ENCODE measurements at regions not wholly inside any gene's neighbourhood (a gene's known extent, or its start where the extent isn't known, plus 50 kb on each side); places are given as distances from the start of the nearest gene placed in this dataset.

DNA sequence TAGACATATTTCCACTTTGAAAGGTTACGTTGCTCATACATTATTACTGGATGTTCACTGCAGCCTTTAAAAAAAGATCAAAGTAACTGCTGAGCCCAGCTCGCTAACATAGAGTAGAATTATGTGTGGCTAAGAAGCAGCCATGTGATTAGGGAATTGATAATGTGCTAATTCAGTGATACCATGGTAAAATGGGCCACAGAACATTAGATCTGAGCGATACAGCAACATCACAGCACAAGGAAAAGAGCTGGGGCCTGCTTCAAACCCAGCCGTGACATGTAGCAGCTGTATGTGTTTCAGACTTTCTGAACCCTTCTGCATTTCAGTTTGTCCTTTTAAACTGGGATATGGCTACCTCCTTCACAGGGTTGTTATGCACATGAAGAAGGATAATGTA, 92.3 kb upstream of the LMNTD1 start:
- Histone ChIP-seq H3K4me3 (ENCODE audit: low read depth, low read length) (no peak overlapping the region), H3K9me3 (no peaks in the 10 kb centered on the region), H3K36me3 (ENCODE audit: control insufficient read depth, insufficient read depth, low read length) (no peaks in the 10 kb centered on the region), H3K4me1 (no peaks in the 10 kb centered on the region), H3K27me3 (replicated peaks; ENCODE audit: control insufficient read depth, insufficient read depth, low read length) (no peaks in the 10 kb centered on the region)
- ChIA-PET POLR2A (interaction anchor here (0.5 kb wide), 1 partner anchor 660 kb away, joined by 5 read pairs; no protein-coding TSS in a partner anchor), CTCF (no interaction called here)
- Mint-ChIP-seq H3K4me1 (ENCODE audit: low read depth, unreplicated experiment) (no peaks in the 10 kb centered on the region), H3K4me3 (ENCODE audit: unreplicated experiment) (no peak overlapping the region), H3K27ac (ENCODE audit: unreplicated experiment) (no peak overlapping the region), H3K27me3 (ENCODE audit: insufficient read depth, unreplicated experiment) (no peaks in the 10 kb centered on the region), H3K36me3 (ENCODE audit: insufficient read depth, unreplicated experiment) (no peaks in the 10 kb centered on the region), H3K9me3 (ENCODE audit: unreplicated experiment) (no peaks in the 10 kb centered on the region)
- DNase-seq: no peak
- intact Hi-C loops (cut with micrococcal nuclease; ENCODE audit: unreplicated experiment): no loop called here
- TF ChIP-seq, protein P1, sequence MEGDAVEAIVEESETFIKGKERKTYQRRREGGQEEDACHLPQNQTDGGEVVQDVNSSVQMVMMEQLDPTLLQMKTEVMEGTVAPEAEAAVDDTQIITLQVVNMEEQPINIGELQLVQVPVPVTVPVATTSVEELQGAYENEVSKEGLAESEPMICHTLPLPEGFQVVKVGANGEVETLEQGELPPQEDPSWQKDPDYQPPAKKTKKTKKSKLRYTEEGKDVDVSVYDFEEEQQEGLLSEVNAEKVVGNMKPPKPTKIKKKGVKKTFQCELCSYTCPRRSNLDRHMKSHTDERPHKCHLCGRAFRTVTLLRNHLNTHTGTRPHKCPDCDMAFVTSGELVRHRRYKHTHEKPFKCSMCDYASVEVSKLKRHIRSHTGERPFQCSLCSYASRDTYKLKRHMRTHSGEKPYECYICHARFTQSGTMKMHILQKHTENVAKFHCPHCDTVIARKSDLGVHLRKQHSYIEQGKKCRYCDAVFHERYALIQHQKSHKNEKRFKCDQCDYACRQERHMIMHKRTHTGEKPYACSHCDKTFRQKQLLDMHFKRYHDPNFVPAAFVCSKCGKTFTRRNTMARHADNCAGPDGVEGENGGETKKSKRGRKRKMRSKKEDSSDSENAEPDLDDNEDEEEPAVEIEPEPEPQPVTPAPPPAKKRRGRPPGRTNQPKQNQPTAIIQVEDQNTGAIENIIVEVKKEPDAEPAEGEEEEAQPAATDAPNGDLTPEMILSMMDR (IDR thresholded peaks at IDR 0.05; ENCODE audit: insufficient read depth in 1 of 2, low read depth in 1 of 2, low read length in 1 of 2, severe bottlenecking in 1 of 2, unreplicated experiment in 1 of 2): no peak
- no TSS peak for BruUV-seq (replicated peaks)

DNA sequence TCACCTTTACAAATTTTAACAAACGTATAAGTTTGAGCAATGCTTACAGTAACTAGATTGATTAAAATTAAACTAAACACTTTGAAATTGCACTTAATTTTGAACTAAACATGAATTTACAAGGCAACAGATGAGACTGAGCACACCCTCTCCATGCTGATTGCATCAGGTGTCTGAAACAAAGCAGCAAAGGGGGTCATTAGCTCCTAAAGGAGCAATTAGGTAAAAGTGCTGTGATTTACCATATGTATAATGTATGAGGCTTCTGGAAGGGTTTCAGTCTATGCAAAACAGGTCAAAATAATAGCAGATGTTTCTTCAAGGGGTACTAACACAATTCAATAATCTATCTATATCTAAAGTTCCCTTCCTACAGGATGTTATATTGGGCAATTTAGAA, 98.8 kb upstream of the LMNTD1 start:
- TF ChIP-seq, protein P1 (IDR thresholded peaks at IDR 0.05; ENCODE audit: insufficient read depth in 1 of 2, low read depth in 1 of 2, low read length in 1 of 2, severe bottlenecking in 1 of 2, unreplicated experiment in 1 of 2): no peak
- no peak overlapping the region for H3K4me3 Mint-ChIP-seq (ENCODE audit: unreplicated experiment)
- H3K9me3 Mint-ChIP-seq (ENCODE audit: unreplicated experiment): no peaks in the 10 kb centered on the region
- H3K9me3 ChIP-seq: no peaks in the 10 kb centered on the region
- no peak overlapping the region for H3K27ac Mint-ChIP-seq (ENCODE audit: unreplicated experiment)
- BruUV-seq (replicated peaks): no TSS peak
- DNase-seq: no peak
- intact Hi-C loops (cut with micrococcal nuclease; ENCODE audit: unreplicated experiment): no loop called here
- H3K4me1 ChIP-seq: peaks cover 6% of the 10 kb centered on the region
- CTCF ChIA-PET: no interaction called here
- H3K4me3 ChIP-seq (ENCODE audit: low read depth, low read length): no peak overlapping the region
- H3K27me3 ChIP-seq (replicated peaks; ENCODE audit: control insufficient read depth, insufficient read depth, low read length): no peaks in the 10 kb centered on the region
- H3K36me3 ChIP-seq (ENCODE audit: control insufficient read depth, insufficient read depth, low read length): no peaks in the 10 kb centered on the region
- no peaks in the 10 kb centered on the region for H3K36me3 Mint-ChIP-seq (ENCODE audit: insufficient read depth, unreplicated experiment)
- H3K27me3 Mint-ChIP-seq (ENCODE audit: insufficient read depth, unreplicated experiment): no peaks in the 10 kb centered on the region
- no peaks in the 10 kb centered on the region for H3K4me1 Mint-ChIP-seq (ENCODE audit: low read depth, unreplicated experiment)
- POLR2A ChIA-PET: no interaction called here

DNA sequence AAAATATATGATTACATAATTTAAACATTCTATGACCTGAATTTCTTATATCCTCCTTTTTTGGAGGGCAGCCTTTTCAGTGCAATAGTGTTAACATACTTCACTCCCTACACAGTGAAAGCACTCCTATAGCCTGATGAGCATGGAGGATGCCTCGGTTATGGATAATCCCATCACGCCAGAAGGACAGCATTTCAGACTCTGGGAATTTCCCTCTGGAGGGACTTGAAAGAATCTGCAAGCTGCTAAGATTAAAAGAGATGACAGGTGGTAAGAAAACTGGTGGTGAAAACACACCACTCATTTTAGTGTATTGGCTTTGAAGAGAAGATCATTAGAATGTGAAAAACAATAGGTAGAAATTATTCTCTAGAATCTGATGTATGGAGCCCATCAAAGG, 99.3 kb upstream of the LMNTD1 start:
- H3K36me3 Mint-ChIP-seq (ENCODE audit: insufficient read depth, unreplicated experiment): peaks cover under 1% of the 10 kb centered on the region
- intact Hi-C loops (cut with micrococcal nuclease; ENCODE audit: unreplicated experiment): no loop called here
- BruUV-seq (replicated peaks): no TSS peak
- Histone ChIP-seq H3K4me1 (peaks cover 6% of the 10 kb centered on the region), H3K36me3 (ENCODE audit: control insufficient read depth, insufficient read depth, low read length) (no peaks in the 10 kb centered on the region), H3K9me3 (no peaks in the 10 kb centered on the region), H3K4me3 (ENCODE audit: low read depth, low read length) (no peak overlapping the region), H3K27me3 (replicated peaks; ENCODE audit: control insufficient read depth, insufficient read depth, low read length) (no peaks in the 10 kb centered on the region)
- no peaks in the 10 kb centered on the region for H3K4me1 Mint-ChIP-seq (ENCODE audit: low read depth, unreplicated experiment)
- POLR2A ChIA-PET: no interaction called here
- no peaks in the 10 kb centered on the region for H3K9me3 Mint-ChIP-seq (ENCODE audit: unreplicated experiment)
- H3K4me3 Mint-ChIP-seq (ENCODE audit: unreplicated experiment): no peak overlapping the region
- no peaks in the 10 kb centered on the region for H3K27me3 Mint-ChIP-seq (ENCODE audit: insufficient read depth, unreplicated experiment)
- CTCF ChIA-PET: no interaction called here
- TF ChIP-seq, protein P1 (IDR thresholded peaks at IDR 0.05; ENCODE audit: insufficient read depth in 1 of 2, low read depth in 1 of 2, low read length in 1 of 2, severe bottlenecking in 1 of 2, unreplicated experiment in 1 of 2): no peak
- no peak for DNase-seq
- no peak overlapping the region for H3K27ac Mint-ChIP-seq (ENCODE audit: unreplicated experiment)
